DOHH2 (cell line): ENCODE measurements at regions not wholly inside any gene's neighbourhood (a gene's known extent, or its start where the extent isn't known, plus 50 kb on each side); places are given as distances from the start of the nearest gene placed in this dataset.
A peak's percentile ranks its signal among the peaks of the same experiment; 100 is the strongest.

Source experiments
- EZH2phosphoT487 ChIP-seq: fragments of 200-600 bp; sonication (generic); IDR thresholded peaks from 2 replicates; pipeline ENCODE4 v1.6.1; 2017; ENCODE audit warnings: borderline replicate concordance, mild to moderate bottlenecking, antibody characterized with exemption, low read length, moderate library complexity, mixed read lengths
- TF ChIP-seq, protein P1 (sequence below): fragments of 200-600 bp; sonication (generic); IDR thresholded peaks from one replicate; pipeline ENCODE4 v1.5.1; 2014; ENCODE audit warnings: antibody characterized with exemption, mild to moderate bottlenecking, low read depth, low read length; ENCODE audit not compliant: poor library complexity, severe bottlenecking

DNA sequence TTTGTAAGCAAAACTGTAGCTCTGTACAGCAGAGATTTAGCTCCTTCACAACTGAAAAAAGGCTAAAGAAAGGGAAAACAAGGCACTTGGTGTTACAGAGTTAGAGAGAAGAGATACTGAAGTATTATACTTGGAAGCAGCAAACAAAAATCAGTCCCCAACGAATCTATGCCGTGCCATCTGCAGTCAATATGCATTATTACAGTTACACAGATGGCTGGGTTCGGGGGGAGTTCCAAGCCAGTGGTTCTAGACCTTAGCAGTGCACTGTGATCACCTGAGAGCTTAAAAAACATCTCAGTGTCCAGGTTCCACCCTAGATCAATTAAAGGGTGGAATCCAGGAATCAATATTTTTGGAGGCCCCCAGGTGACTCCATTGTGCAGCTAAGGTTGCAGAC is 489.9 kb downstream of the SHISA9 start:
- TF ChIP-seq, protein P1, sequence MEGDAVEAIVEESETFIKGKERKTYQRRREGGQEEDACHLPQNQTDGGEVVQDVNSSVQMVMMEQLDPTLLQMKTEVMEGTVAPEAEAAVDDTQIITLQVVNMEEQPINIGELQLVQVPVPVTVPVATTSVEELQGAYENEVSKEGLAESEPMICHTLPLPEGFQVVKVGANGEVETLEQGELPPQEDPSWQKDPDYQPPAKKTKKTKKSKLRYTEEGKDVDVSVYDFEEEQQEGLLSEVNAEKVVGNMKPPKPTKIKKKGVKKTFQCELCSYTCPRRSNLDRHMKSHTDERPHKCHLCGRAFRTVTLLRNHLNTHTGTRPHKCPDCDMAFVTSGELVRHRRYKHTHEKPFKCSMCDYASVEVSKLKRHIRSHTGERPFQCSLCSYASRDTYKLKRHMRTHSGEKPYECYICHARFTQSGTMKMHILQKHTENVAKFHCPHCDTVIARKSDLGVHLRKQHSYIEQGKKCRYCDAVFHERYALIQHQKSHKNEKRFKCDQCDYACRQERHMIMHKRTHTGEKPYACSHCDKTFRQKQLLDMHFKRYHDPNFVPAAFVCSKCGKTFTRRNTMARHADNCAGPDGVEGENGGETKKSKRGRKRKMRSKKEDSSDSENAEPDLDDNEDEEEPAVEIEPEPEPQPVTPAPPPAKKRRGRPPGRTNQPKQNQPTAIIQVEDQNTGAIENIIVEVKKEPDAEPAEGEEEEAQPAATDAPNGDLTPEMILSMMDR, result peak; percentile 39
- no peak for TF ChIP-seq EZH2phosphoT487
